ENCODE measurements at regions not wholly inside any gene's neighbourhood (a gene's known extent, or its start where the extent isn't known, plus 50 kb on each side); places are given as distances from the start of the nearest gene placed in this dataset.

- no peak for TF ChIP-seq CTCF (IDR thresholded peaks at IDR 0.05)
- no peak for TF ChIP-seq POLR2A (IDR thresholded peaks at IDR 0.05)
- TF ChIP-seq POLR2AphosphoS5 (IDR thresholded peaks at IDR 0.05): no peak
These were observed 606.4 kb upstream of the ZNF804A start for GRCh38 chr2:183991968-183992367.
